TTC549 (cell line): ENCODE measurements at regions not wholly inside any gene's neighbourhood (a gene's known extent, or its start where the extent isn't known, plus 50 kb on each side); places are given as distances from the start of the nearest gene placed in this dataset.
"Not testable (repeated sequence)": the region's sequence is repeated elsewhere in the genome, so short reads cannot be mapped to it uniquely, and the experiment has no call there.

Source experiments
- FAIRE-seq: peaks from 2 replicates; lab custom pipeline; 2012; peaks lifted over from hg19 to GRCh38; lab: Jason Lieb, UNC

DNA sequence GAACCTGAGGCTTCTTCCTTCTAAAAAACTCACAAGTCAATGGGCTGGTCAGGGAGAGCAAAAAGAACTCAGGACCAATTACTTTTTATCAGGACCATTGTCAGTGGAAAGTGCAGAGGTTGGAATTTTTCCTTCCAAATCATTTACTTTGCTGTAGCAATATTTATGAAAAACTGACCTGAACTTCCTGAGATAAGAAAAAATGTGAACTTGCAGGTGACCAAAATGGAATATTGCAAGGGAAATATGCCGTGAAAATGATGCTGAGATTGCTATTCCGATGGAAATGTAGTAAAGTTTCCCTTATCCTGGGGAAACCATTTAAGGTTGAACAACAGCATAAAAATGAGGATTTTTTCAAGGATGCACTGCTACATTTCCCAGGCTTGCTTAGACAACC, 148.3 kb upstream of the PFKP start:
- no peak for FAIRE-seq

DNA sequence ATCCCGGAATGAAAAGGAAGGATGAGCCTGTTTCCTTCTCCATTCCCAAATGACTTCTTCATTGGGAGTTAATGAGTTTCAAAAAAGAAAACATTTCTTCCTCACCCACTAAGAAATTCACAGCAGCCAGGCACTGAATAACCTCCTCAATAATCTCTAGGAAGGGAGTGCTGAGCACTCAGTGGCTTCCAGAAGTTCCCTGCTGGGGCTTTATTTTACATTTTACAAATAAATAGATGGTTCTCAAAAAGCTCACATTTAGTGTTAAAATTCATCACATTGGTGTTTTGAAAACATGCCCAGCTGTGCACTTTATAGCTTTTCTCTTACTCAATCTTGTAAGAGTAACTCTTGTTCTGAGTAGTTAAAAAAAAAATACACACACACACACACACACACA, 148.9 kb upstream of the PFKP start:
- FAIRE-seq: no peak

GRCh38 chr10:2917926-2918325, 149.4 kb upstream of the PFKP start:
- FAIRE-seq: no peak

GRCh38 chr10:2915412-2915811, 151.9 kb upstream of the PFKP start:
- no peak for FAIRE-seq

- FAIRE-seq: no peak
These were observed 152.6 kb upstream of the PFKP start for GRCh38 chr10:2914741-2915140.

DNA sequence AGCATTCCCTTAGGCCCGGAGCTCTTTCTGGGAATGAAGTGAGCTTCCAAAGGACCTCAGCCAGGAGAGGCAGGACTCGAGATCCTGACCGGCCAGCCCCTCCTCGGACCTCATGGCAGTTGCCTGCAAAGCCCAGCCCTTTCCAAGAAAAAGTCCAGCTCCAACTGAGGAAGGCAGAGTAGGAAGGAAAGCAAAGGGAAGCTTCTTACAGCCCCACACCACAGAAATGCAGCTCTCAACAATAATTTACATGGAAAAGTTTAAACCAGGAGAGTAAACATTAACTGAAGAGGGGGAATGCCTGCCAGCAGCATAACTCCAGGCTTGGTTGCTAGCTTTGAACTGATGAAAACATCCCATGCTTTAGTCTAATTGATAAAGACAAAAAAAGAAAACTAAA, 153.9 kb upstream of the PFKP start:
- FAIRE-seq: no peak

DNA sequence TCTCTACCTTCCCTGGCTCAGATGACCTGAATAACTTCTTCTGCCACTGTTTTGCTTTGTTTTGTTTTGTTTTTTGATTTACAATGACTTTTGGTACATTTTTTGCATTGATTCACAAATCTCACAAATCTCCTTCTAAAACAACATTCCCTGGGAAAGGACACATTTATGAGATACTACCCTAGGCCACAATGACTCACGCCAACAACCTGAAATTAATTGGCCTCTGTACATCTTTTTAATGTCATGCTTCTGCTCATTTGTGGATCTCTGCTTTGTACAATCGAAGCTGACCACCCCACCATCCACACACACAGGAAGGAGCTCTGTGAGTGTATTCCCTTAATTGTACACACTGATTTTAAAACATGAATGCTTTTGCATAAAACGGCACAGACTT, 156.7 kb upstream of the PFKP start:
- no peak for FAIRE-seq

DNA sequence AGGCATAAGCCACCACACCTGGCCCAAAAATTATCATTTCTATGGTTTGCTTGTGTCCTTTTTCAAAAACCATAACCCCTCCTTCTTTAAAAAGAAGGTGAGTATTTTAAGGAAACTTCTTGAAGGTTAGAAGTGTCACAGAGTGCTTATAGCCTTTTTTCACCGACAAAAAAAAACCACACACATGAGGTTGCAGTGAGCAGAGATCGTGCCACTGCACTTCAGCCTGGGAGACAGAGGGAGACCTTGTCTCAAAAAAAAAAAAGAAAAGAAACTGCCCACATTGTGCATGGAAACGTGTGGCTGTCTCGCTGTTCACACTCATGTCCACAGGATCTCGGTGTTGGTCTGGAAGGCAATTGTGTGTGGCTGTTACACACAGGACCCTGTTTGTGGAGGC, 157.4 kb upstream of the PFKP start:
- no peak for FAIRE-seq

GRCh38 chr10:2908851-2909630, 158.3 kb upstream of the PFKP start:
- no peak for FAIRE-seq

DNA sequence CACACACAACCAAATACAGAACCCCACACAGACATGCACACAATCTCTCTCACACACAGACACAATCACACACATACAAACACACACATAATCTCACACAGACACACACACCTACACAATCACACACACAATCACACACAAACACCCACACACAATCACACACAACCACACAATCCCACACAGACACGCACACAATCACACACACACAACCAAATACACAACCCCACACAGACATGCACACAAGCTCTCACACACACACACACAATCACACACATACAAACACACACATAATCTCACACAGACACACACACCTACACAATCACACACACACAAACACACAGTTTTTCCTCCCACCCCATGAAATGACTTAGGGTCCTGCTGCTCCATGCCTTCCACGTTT, 160.4 kb upstream of the PFKP start:
- FAIRE-seq: no peak

GRCh38 chr10:2905851-2906250, 161.5 kb upstream of the PFKP start:
- FAIRE-seq: no peak

GRCh38 chr10:2900530-2900929, 166.8 kb upstream of the PFKP start:
- FAIRE-seq: no peak

- FAIRE-seq: no peak
These were observed 167.9 kb upstream of the PFKP start for GRCh38 chr10:2899246-2899951.

DNA sequence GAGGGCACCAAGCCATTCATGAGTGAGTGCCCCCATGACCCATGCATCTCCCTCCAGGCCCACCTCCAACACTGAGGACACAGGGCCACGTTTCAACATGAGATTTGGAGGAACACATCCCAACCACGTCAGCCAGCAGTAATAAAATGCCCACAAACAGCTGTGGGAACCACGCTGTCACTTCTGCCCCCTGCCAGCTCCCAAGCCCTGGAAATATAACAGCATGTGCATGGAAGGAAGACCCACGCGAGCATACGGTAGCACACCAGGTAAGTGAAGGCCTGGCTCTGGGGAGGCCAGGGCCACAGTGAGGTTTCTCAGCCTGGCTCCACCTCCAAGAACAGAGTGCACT, 168.9 kb upstream of the PFKP start:
- no peak for FAIRE-seq

DNA sequence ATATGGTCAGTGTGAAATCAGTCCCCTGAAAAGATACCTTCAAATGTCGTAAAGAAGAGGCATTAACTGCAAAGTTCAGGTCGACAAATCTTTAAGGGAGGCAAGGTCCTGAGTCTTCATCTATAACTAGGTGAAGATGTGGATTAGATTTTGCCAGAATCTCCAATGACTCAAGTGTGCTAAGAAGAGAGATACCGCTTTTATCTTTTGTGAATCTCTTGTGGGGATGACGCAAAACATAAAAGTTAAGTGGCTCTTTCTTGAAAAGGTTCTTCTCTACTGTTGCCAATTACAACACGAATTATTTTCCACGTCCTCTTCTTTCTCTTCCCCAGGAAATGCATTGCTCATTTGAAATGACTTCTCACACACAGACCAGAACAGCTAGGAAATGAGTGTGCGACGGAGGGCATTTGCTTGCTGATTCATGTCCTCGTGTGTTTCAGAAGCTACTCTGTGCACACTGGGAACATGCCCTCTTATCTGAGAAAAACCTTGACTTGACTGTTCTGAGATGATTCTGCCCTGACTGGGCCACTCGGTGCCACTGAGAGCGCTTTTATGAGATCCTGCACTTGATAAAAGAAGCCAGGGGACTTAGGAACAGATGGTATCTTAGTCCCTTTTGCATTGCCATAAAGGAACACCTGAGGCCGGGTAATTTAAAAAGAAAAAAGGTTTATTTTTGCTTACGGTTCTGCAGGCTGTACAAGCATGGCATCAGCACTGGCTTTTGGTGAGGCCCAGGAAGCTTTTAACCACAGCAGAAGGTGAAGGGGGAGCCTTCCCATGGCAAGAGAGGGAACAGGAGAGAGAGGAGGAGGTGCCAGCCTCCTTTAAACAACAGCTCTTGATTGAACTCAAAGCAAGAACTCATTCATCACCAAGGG, 169.5 kb upstream of the PFKP start:
- FAIRE-seq: no peak

DNA sequence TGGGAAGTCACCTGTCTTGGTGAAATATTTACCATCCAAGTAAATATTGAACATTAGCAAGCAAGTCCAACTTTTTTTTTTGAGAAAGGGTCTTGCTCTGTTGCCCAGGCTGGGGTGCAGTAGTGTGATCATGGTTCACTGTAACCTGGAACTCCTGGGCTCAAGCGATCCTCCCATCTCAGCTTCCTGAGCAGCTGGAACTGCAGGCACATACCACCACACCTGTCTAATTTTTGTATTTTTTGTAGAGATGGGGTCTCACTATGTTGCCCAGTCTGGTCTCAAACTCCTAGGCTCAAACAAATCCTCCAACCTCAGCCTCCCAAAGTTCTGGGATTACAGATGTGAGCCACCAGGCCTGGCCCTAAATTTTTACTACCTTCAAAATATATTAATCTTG, 171.0 kb upstream of the PFKP start:
- FAIRE-seq: not testable (repeated sequence)

GRCh38 chr10:2895594-2896196, 171.7 kb upstream of the PFKP start:
- no peak for FAIRE-seq

GRCh38 chr10:2893991-2894390, 173.4 kb upstream of the PFKP start:
- no peak for FAIRE-seq

GRCh38 chr10:2893158-2893845, 174.0 kb upstream of the PFKP start:
- no peak for FAIRE-seq

DNA sequence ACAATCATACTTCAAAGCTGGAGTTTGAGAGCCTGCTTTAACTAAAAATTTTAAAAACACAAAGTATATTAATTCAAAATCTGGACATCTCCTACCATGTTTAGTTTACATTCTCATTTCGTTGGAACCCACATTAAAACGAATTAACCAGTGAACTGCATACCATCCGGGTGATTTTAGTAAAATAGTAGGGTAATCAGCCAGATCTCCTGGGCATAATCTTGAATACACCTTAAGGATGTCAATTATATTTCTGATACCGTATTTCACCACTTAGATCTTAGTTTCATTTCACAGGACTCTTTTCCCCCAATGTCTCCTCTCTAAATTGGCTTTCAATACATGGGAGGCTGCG, 175.6 kb upstream of the PFKP start:
- FAIRE-seq: no peak

- FAIRE-seq: no peak
These were observed 176.1 kb upstream of the PFKP start for GRCh38 chr10:2891073-2891769.

- FAIRE-seq: no peak
These were observed 177.3 kb upstream of the PFKP start for GRCh38 chr10:2890093-2890492.
